SK-N-SH (cell line): ENCODE measurements at regions not wholly inside any gene's neighbourhood (a gene's known extent, or its start where the extent isn't known, plus 50 kb on each side); places are given as distances from the start of the nearest gene placed in this dataset.

Experiments used
- CTCF ChIP-seq: fragments of 200-600 bp; sonication (generic); IDR thresholded peaks from 2 replicates; pipeline ENCODE4 v1.6.1; 2017; ENCODE audit warnings: antibody characterized with exemption, mild to moderate bottlenecking, moderate library complexity
- MXI1 ChIP-seq: IDR thresholded peaks from 2 replicates; pipeline ENCODE4 v1.6.1; 2012; ENCODE audit warnings: mild to moderate bottlenecking, low read depth, low read length, improper control_type of control experiment
- POLR2AphosphoS5 ChIP-seq: IDR thresholded peaks from 2 replicates; pipeline ENCODE4 v1.6.1; 2012; ENCODE audit warnings: low read depth, low read length
- RAD21 ChIP-seq: IDR thresholded peaks from 2 replicates; pipeline ENCODE4 v1.6.1; 2012; ENCODE audit warnings: mild to moderate bottlenecking, low read length

- no peak for TF ChIP-seq POLR2AphosphoS5
- no peak for TF ChIP-seq CTCF
- TF ChIP-seq MXI1, result no peak
- no peak for TF ChIP-seq RAD21
Measured at GRCh38 chr5:26439121-26439520, 599.3 kb downstream of the CDH9 start.
